Fibroblast of lung (primary cell): ENCODE measurements at regions not wholly inside any gene's neighbourhood (a gene's known extent, or its start where the extent isn't known, plus 50 kb on each side); places are given as distances from the start of the nearest gene placed in this dataset.

ENCODE experiments used
- DNase-seq, 2 donors: peaks; one replicate each; pipeline versions ENCODE4 v3.0.0 to v3.0.0-alpha.2; 2010; ENCODE audit warnings: low read depth in 2 of 2
- H2AFZ ChIP-seq: 2 replicates; pipeline ENCODE4 v1.5.1; 2012; ENCODE audit warnings: low read length, control low read depth, inconsistent platforms
- H3K27ac ChIP-seq: 2 replicates; pipeline ENCODE4 v1.5.1; 2011; ENCODE audit warnings: low read length, control low read depth; ENCODE audit not compliant: insufficient read depth
- H3K27me3 ChIP-seq: 2 replicates; pipeline ENCODE4 v1.5.1; 2011; ENCODE audit warnings: mild to moderate bottlenecking, low read length; ENCODE audit not compliant: control insufficient read depth, insufficient read depth
- H3K36me3 ChIP-seq: 2 replicates; pipeline ENCODE4 v1.5.1; 2011; ENCODE audit warnings: low read length; ENCODE audit not compliant: control insufficient read depth, insufficient read depth
- H3K4me1 ChIP-seq: 2 replicates; pipeline ENCODE4 v1.5.1; 2011; ENCODE audit warnings: low read length; ENCODE audit not compliant: control insufficient read depth, insufficient read depth; ENCODE audit errors: extremely low read depth
- H3K4me2 ChIP-seq: 2 replicates; pipeline ENCODE4 v1.5.1; 2011; ENCODE audit warnings: low read length, control low read depth; ENCODE audit not compliant: insufficient read depth; ENCODE audit errors: extremely low read depth
- H3K4me3 ChIP-seq, 4 experiments: fragments of 200-600 bp in 1 of 4; sonication (generic) in 1 of 4; replicated peaks in 1 of 4; 2 replicates each; pipeline ENCODE4 v1.5.1; 2011 to 2016; ENCODE audit warnings: low read length in 4 of 4, low read depth in 3 of 4, mild to moderate bottlenecking in 3 of 4, control low read depth in 2 of 4, inconsistent platforms in 1 of 4, mixed read lengths in 1 of 4; ENCODE audit not compliant: insufficient read depth in 1 of 4; ENCODE audit errors: control extremely low read depth in 1 of 4
- H3K79me2 ChIP-seq: 2 replicates; pipeline ENCODE4 v1.5.1; 2012; ENCODE audit warnings: mild to moderate bottlenecking, low read length, inconsistent platforms; ENCODE audit not compliant: control insufficient read depth, insufficient read depth
- H3K9ac ChIP-seq: 2 replicates; pipeline ENCODE4 v1.5.1; 2011; ENCODE audit warnings: mild to moderate bottlenecking, low read length, control low read depth; ENCODE audit not compliant: insufficient read depth
- H3K9me3 ChIP-seq: 2 replicates; pipeline ENCODE4 v1.5.1; 2012; ENCODE audit warnings: low read depth, low read length; ENCODE audit not compliant: control insufficient read depth, insufficient read depth
- H4K20me1 ChIP-seq: 2 replicates; pipeline ENCODE4 v1.5.1; 2011; ENCODE audit warnings: low read length; ENCODE audit not compliant: control insufficient read depth, insufficient read depth; ENCODE audit errors: extremely low read depth
- EZH2 ChIP-seq: IDR thresholded peaks from 2 replicates; pipeline ENCODE4 v1.5.1; 2012; ENCODE audit warnings: low read length, control low read depth, mild to moderate bottlenecking; ENCODE audit errors: missing control alignments
- TF ChIP-seq, protein P1 (sequence below), 2 donors: IDR thresholded peaks in 1 of 2; conservative IDR thresholded peaks in 1 of 2; 1 replicate in 1 of 2; 2 replicates in 1 of 2; pipeline ENCODE4 v1.5.1; 2011 to 2012; ENCODE audit warnings: low read length in 2 of 2, control low read depth in 1 of 2, inconsistent platforms in 1 of 2, low read depth in 1 of 2, mild to moderate bottlenecking in 1 of 2

DNA sequence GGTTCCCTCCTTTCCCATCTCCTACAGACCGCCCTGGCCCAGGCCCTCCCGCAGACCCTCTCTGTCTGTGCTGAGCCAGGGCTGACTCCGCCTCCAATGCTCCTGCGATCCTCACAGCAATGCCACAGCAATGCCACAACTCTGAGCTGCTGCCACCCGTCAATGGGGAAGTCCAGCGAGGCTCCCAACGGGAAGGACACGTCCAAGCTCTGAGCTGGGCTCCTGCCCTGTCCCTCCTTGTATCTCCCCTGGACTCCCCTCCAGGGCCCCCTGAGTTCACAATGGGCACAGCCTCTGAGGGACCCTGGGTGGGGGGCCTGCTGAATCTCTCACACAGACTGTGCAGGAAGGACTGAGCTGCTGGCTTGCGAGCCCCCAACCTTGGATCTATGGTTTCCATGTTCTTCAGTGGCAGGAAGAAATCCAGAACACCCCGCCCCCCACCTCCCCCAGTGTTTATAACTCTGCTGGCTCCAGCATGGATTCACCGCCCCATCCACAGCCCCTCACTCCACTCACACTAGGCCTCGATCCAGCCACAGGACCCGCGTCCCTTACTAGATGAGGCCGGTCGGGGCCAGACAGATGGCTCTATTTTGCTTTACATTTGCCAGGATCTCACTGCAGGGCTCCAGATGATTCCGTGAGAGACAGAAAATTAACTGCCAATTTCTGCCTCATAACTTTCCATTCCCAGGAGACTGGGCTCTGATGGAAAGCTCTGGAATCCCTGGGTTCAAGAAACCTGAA lies 338.0 kb downstream of the MATN1 start:
- Histone ChIP-seq H2AFZ (no peak overlapping the region), H3K27ac (no peak overlapping the region), H3K4me3 (no peak overlapping the region), H3K36me3 (no peaks in the 10 kb centered on the region), H3K4me2 (no peak overlapping the region), H3K9ac (no peak overlapping the region), H3K4me1 (no peaks in the 10 kb centered on the region), H3K27me3 (no peaks in the 10 kb centered on the region), H4K20me1 (no peaks in the 10 kb centered on the region), H3K9me3 (no peaks in the 10 kb centered on the region), H3K79me2 (no peaks in the 10 kb centered on the region)
- no peak for TF ChIP-seq EZH2
- TF ChIP-seq, protein P1, sequence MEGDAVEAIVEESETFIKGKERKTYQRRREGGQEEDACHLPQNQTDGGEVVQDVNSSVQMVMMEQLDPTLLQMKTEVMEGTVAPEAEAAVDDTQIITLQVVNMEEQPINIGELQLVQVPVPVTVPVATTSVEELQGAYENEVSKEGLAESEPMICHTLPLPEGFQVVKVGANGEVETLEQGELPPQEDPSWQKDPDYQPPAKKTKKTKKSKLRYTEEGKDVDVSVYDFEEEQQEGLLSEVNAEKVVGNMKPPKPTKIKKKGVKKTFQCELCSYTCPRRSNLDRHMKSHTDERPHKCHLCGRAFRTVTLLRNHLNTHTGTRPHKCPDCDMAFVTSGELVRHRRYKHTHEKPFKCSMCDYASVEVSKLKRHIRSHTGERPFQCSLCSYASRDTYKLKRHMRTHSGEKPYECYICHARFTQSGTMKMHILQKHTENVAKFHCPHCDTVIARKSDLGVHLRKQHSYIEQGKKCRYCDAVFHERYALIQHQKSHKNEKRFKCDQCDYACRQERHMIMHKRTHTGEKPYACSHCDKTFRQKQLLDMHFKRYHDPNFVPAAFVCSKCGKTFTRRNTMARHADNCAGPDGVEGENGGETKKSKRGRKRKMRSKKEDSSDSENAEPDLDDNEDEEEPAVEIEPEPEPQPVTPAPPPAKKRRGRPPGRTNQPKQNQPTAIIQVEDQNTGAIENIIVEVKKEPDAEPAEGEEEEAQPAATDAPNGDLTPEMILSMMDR (conservative IDR thresholded peaks at IDR 0.05 in 1 of 2, IDR thresholded peaks at IDR 0.05 in 1 of 2; ENCODE audit: low read depth in 1 of 2, low read length in 2 of 2), result no peak
- no peak for DNase-seq

DNA sequence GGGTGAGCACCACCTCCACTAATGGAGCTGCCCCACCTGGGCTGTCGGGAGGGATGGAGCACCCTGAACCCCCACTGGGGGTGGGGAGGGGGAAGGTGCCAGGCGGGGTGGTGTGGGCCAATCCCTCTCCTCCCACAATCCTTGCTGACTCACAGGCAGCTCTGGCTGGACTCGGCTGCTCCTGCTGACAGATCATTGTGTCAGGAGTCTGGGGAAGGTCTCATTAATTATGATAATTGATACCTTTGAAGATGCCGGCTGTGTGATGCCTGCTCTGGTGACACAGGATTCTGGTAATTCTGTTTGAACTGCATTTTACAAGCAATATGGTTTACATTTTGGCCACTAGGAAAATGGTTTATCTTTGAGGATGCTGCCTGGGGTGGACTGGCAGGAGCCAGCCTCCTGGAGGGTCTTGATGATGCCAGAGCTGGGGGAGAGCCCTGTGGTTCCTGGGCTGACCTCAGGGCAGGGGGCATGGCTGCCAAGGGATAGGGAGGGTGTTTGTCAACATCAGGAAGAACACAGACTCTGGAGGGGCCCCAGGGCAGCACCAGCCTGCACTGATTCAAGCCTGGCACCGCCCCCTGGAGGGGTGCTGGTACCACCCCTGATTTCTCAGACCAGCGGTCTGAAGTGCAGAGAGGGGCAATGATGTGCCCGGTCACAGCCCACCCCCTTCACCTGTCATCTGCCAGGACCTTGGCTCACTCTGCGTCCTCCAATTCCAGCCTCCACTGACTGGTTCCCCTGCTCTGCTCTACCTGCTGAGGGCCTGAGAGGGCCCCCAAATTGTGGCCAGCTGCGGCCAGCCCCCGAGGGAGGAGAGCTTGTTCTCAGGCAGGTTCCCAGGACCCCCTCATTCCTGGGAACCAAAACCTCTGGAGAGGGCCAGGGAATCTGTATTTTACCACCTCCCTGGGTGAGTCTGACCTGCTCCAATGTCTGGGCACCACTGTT lies 338.8 kb downstream of the MATN1 start:
- TF ChIP-seq, protein P1 (conservative IDR thresholded peaks at IDR 0.05 in 1 of 2, IDR thresholded peaks at IDR 0.05 in 1 of 2; ENCODE audit: low read depth in 1 of 2, low read length in 2 of 2), result no peak
- no peak for TF ChIP-seq EZH2
- peak in 1 of 2 donors; percentile 59 for DNase-seq
- H4K20me1 ChIP-seq, result no peaks in the 10 kb centered on the region
- H3K27ac ChIP-seq, result no peak overlapping the region
- no peak overlapping the region for H3K9ac ChIP-seq
- H3K9me3 ChIP-seq, result no peaks in the 10 kb centered on the region
- no peaks in the 10 kb centered on the region for H3K27me3 ChIP-seq
- no peak overlapping the region for H3K4me2 ChIP-seq
- H3K4me1 ChIP-seq, result no peaks in the 10 kb centered on the region
- no peak overlapping the region for H2AFZ ChIP-seq
- H3K79me2 ChIP-seq, result no peaks in the 10 kb centered on the region
- H3K36me3 ChIP-seq, result no peaks in the 10 kb centered on the region
- H3K4me3 ChIP-seq, result no peak overlapping the region

DNA sequence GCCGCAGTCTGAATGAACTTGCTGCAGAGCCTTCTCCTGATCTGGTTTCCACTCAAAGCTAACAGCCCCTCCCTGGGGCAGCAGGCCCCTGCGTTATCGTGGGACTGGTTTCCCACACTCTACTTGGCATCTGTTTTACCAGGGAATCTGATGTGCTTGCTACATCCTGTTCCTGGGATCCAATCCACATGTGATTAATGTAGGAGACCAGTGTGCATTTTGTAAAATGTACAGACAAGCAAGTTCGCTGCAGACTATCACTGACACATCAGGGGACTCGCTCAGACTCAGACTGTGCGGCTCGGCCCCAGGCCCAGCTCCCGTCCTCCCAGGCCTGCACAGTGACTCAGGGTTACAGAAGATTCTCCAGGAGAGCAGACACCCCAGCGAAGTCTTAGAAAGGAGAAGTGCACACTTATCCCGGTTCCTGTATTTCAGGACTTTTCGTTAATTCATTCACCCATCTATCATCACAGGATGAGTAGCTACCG lies 340.1 kb downstream of the MATN1 start:
- DNase-seq, result peak in 1 of 2 donors; percentile 41
- Histone ChIP-seq H3K27me3 (no peaks in the 10 kb centered on the region), H3K4me3 (no peak overlapping the region), H2AFZ (no peak overlapping the region), H3K27ac (no peak overlapping the region), H4K20me1 (no peaks in the 10 kb centered on the region), H3K36me3 (no peaks in the 10 kb centered on the region), H3K9ac (no peak overlapping the region), H3K4me1 (peaks cover 8% of the 10 kb centered on the region), H3K79me2 (no peaks in the 10 kb centered on the region), H3K4me2 (no peak overlapping the region), H3K9me3 (no peaks in the 10 kb centered on the region)
- TF ChIP-seq EZH2, result no peak
- TF ChIP-seq, protein P1 (conservative IDR thresholded peaks at IDR 0.05 in 1 of 2, IDR thresholded peaks at IDR 0.05 in 1 of 2; ENCODE audit: low read depth in 1 of 2, low read length in 2 of 2), result no peak
